ENCODE measurements at regions not wholly inside any gene's neighbourhood (a gene's known extent, or its start where the extent isn't known, plus 50 kb on each side); places are given as distances from the start of the nearest gene placed in this dataset.
"Not testable (repeated sequence)": the region's sequence is repeated elsewhere in the genome, so short reads cannot be mapped to it uniquely, and the experiment has no call there.

GRCh38 chr15:30833379-30833778 lies 70.3 kb upstream of the FAN1 start:
- TF ChIP-seq CTCF (IDR thresholded peaks at IDR 0.05; ENCODE audit: insufficient read depth, low read length); POLR2AphosphoS5 (IDR thresholded peaks at IDR 0.05; ENCODE audit: low read depth): not testable (repeated sequence)
